ENCODE measurements at regions not wholly inside any gene's neighbourhood (a gene's known extent, or its start where the extent isn't known, plus 50 kb on each side); places are given as distances from the start of the nearest gene placed in this dataset.

- Histone ChIP-seq H3K9me2 (ENCODE audit: insufficient read depth) (no peaks in the 10 kb centered on the region), H2AFZ (no peak overlapping the region), H4K20me1 (ENCODE audit: insufficient read depth) (no peaks in the 10 kb centered on the region), H3K4me2 (no peak overlapping the region), H3F3A (ENCODE audit: insufficient read depth, low read depth) (no peaks in the 10 kb centered on the region), H3K79me2 (ENCODE audit: low read depth) (no peaks in the 10 kb centered on the region), H3K36me3 (ENCODE audit: low read depth) (no peaks in the 10 kb centered on the region), H3K27ac (no peak overlapping the region), H3K9me3 (ENCODE audit: insufficient read depth, low read depth) (no peaks in the 10 kb centered on the region), H3K27me3 (ENCODE audit: insufficient read depth, low read depth) (no peaks in the 10 kb centered on the region), H3K4me1 (replicated peaks; ENCODE audit: insufficient read depth) (no peaks in the 10 kb centered on the region), H3K4me3 (no peak overlapping the region)
- no peak for DNase-seq
- TF ChIP-seq EZH2 (IDR thresholded peaks at IDR 0.05; ENCODE audit: low read depth) (no peak), CTCF (conservative IDR thresholded peaks at IDR 0.05) (no peak)
- BruUV-seq (replicated peaks), result no TSS peak
- intact Hi-C loops (cut with micrococcal nuclease; ENCODE audit: unreplicated experiment), result loop anchor here (5.0 kb wide), 1 partner anchor 63 kb away; no protein-coding TSS in a partner anchor
- POLR2A ChIA-PET (ENCODE audit: unreplicated experiment), result no interaction called here
- CTCF ChIA-PET, result no interaction called here
Measured at GRCh38 chr3:144655423-144655822, 683.8 kb downstream of the DIPK2A start.

- H3K4me1 ChIP-seq (replicated peaks; ENCODE audit: insufficient read depth), result no peaks in the 10 kb centered on the region
- H3K9me3 ChIP-seq (ENCODE audit: insufficient read depth, low read depth), result no peaks in the 10 kb centered on the region
- H3K9me2 ChIP-seq (ENCODE audit: insufficient read depth), result no peaks in the 10 kb centered on the region
- H3K4me2 ChIP-seq, result no peak overlapping the region
- no peaks in the 10 kb centered on the region for H4K20me1 ChIP-seq (ENCODE audit: insufficient read depth)
- no peak for TF ChIP-seq EZH2 (IDR thresholded peaks at IDR 0.05; ENCODE audit: low read depth)
- no peak for TF ChIP-seq CTCF (conservative IDR thresholded peaks at IDR 0.05)
- no peaks in the 10 kb centered on the region for H3K79me2 ChIP-seq (ENCODE audit: low read depth)
- H3K27me3 ChIP-seq (ENCODE audit: insufficient read depth, low read depth), result no peaks in the 10 kb centered on the region
- H3K27ac ChIP-seq, result no peak overlapping the region
- DNase-seq, result no peak
- H3K4me3 ChIP-seq, result no peak overlapping the region
- no TSS peak for BruUV-seq (replicated peaks)
- CTCF ChIA-PET, result no interaction called here
- POLR2A ChIA-PET (ENCODE audit: unreplicated experiment), result no interaction called here
- intact Hi-C loops (cut with micrococcal nuclease; ENCODE audit: unreplicated experiment), result no loop called here
- H3K36me3 ChIP-seq (ENCODE audit: low read depth), result no peaks in the 10 kb centered on the region
- no peak overlapping the region for H2AFZ ChIP-seq
- no peaks in the 10 kb centered on the region for H3F3A ChIP-seq (ENCODE audit: insufficient read depth, low read depth)
Measured at GRCh38 chr3:144660186-144660585, 688.6 kb downstream of the DIPK2A start.

- Histone ChIP-seq H3K27me3 (ENCODE audit: insufficient read depth, low read depth) (no peaks in the 10 kb centered on the region), H3K4me2 (no peak overlapping the region), H3K27ac (no peak overlapping the region), H3K9me3 (ENCODE audit: insufficient read depth, low read depth) (no peaks in the 10 kb centered on the region; the same call in 1 of the 2 replicates), H3K9me2 (ENCODE audit: insufficient read depth) (no peaks in the 10 kb centered on the region), H4K20me1 (ENCODE audit: insufficient read depth) (no peaks in the 10 kb centered on the region), H3F3A (ENCODE audit: insufficient read depth, low read depth) (no peaks in the 10 kb centered on the region), H3K4me3 (no peak overlapping the region), H3K79me2 (ENCODE audit: low read depth) (no peaks in the 10 kb centered on the region), H3K36me3 (ENCODE audit: low read depth) (no peaks in the 10 kb centered on the region), H3K4me1 (replicated peaks; ENCODE audit: insufficient read depth) (no peaks in the 10 kb centered on the region), H2AFZ (no peak overlapping the region)
- no TSS peak for BruUV-seq (replicated peaks)
- ChIA-PET POLR2A (ENCODE audit: unreplicated experiment) (no interaction called here), CTCF (no interaction called here)
- intact Hi-C loops (cut with micrococcal nuclease; ENCODE audit: unreplicated experiment), result no loop called here
- no peak for DNase-seq
- TF ChIP-seq CTCF (conservative IDR thresholded peaks at IDR 0.05) (no peak), EZH2 (IDR thresholded peaks at IDR 0.05; ENCODE audit: low read depth) (no peak)
Measured at GRCh38 chr3:144662729-144663128, 691.1 kb downstream of the DIPK2A start.

Measured in PC-9 (cell line).